ENCODE measurements at regions not wholly inside any gene's neighbourhood (a gene's known extent, or its start where the extent isn't known, plus 50 kb on each side); places are given as distances from the start of the nearest gene placed in this dataset.

GRCh38 chr3:164679245-164679644 lies 399.1 kb downstream of the SI start:
- no peak for TF ChIP-seq CTCF (IDR thresholded peaks at IDR 0.05)
- TF ChIP-seq POLR2A (IDR thresholded peaks at IDR 0.05) = no peak

All from heart left ventricle (tissue), 13 donors.